ENCODE measurements at regions not wholly inside any gene's neighbourhood (a gene's known extent, or its start where the extent isn't known, plus 50 kb on each side); places are given as distances from the start of the nearest gene placed in this dataset.

DNA sequence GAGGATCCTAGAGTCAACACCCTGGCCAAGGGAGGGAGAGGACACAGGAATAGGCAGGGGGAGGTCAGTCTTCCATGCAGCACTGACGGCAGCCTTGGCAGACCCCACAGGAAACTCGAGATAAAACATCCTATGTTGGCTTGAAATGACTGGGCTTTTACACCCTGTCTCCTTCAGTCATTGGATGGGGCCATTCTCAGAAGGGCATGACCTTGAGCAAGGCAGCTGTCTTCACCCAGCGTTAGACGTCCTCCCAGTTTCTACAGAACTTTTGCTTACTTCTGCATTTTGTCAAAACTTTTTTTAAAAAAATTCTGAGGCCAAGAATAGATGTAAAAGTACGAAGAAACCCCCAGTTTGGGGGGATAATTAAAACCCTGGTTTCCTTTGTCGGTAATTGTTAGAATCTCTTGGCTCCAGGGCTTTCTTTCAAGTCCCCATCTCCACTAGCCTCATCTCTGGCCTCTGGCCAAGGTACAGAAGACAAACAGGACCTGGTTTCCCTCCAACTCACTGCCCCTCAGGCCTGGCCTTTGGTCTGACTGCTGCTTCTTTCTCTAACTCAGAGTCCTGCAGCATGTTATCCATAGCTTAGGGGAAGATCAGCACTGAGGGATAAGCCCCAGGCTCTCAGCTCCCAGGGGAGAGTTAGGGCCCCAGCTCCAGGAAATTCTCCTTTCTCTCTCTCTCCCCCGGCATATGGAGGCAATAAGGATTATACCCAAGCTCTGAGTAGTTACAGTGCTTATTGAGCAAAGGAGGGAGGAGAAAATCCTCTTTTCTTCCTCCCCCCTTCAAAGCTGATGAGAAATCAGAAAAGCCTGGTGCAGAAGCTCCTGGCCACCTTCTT, 51.6 kb upstream of the KCND3 start:
- H3K27ac ChIP-seq, result no peak overlapping the region

GRCh38 chr1:112043901-112044300, 54.4 kb upstream of the KCND3 start:
- no peak overlapping the region for H3K27ac ChIP-seq
- no peak for DNase-seq (ENCODE audit: low read depth, low spot score)

More for the DNA sequence above, 51.6 kb upstream of the KCND3 start:
- DNase-seq (ENCODE audit: low read depth, low spot score), result no peak

DNA sequence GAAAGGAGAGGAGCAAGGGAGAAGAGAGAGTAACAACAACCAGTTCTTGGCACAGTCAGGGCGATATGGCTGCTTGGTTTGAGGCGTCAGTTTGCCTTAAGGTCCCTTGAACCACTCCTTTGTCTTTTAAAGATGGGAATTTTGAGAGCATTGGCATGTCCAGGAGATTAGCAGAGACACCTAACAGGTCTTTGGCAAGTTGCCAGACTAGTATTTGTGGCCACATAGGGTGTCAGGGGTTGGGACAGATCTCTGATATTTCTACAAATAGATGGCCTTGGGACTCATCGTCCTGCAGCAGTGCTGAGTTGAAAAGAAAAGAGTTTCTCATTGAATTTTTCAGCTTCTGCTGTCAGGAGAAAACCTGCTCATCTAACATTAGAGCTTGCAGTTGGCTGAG, 55.3 kb upstream of the KCND3 start:
- H3K27ac ChIP-seq, result no peak overlapping the region
- DNase-seq (ENCODE audit: low read depth, low spot score), result no peak

DNA sequence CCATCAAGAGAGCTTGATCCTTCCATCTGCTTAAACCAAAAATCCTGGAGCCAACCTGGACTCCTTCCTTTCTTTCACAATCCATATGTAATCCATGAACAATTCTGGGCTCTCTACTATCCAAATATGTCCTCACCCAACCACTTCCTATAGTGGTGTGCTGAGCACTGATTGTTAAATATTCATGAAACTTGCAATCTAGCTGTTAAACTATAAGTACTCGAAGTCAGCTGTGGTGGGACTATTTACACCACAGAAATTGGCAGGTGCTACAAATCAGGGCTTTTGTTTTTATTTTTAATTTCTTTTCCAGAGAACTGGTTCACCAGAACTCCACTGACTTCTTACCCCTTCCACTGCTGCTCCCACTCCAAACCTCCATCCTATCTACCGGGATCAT, 57.2 kb upstream of the KCND3 start:
- H3K27ac ChIP-seq, result no peak overlapping the region
- DNase-seq (ENCODE audit: low read depth, low spot score), result no peak

DNA sequence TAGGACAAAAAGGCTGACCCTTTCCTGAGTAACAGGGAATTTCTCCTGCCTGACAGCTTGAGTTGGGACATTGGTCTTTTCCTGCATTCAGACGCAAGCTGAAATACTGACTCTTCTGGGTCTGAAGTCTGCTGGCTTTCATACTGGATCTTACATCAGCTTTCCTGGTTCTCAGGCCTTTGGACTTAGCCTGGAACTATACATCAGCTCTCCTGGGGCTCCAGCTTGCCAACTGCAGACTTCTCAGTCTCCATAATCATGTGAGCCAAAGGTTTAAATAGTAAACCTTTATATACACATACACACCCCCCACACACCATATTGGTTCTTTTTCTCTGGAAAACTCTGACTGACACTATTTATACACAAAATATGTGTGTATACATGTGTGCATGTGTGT, 59.0 kb upstream of the KCND3 start:
- H3K27ac ChIP-seq, result no peak overlapping the region
- no peak for DNase-seq (ENCODE audit: low read depth, low spot score)

DNA sequence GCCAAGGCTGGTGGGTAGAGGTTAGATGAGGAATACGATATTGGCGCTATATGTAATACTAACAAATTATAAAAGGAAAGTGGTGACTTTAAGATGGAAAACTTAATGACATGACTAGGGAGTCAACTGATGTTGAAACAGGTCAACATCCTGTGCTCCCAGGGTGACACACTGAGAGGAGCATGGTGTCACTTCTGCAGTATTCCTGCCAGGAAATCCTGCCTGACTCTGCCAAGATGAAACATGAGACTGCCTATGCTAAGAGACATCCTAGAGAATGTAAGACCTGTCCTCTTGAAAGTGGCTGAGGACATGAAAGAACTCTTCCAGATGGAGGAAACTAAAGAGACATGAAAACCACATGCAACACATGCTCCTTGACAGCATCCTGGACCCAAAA, 65.0 kb upstream of the KCND3 start:
- DNase-seq (ENCODE audit: low read depth, low spot score), result no peak
- no peak overlapping the region for H3K27ac ChIP-seq

DNA sequence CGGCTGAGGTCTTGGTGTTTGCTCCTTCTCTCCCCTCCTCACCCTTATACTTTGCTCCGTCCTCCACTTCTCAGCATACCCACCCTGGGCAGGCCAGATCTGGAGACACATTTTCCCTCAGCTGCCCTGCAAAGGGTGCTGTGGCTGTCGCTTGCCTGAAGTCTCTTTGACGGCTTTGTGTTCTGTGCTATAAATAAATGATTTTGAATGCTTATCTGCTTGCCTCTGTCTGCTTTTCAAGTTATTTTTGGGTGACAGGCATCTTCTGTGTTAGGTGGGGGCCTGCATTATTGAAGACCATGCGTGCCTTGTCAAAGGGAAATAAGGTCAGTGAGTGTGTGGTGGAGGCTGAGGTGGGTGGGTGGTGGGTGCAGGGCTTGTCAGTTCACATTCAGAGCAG, 66.9 kb upstream of the KCND3 start:
- no peak for DNase-seq (ENCODE audit: low read depth, low spot score)

DNA sequence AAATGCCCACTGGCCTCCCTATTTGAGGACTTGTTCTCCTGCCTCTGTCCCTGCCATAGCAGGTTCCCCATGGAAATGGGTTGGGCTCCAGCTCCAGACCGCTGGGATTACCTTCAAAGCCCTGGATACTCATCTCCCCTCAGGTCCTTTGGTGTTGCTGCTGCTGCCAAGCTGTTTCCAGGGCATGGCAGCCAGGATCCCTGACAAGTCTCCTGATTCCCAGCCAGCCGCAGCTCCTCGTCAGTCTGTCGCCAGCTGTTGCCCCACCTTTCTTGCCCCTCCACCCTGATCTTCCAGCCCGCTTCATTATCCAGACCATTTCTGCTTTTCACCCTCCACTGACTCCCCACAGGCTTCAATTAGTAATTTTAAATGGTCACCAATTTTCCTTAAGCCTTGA, 68.3 kb upstream of the KCND3 start:
- no peak for DNase-seq (ENCODE audit: low read depth, low spot score)
- no peak overlapping the region for H3K27ac ChIP-seq

More for the DNA sequence above, 66.9 kb upstream of the KCND3 start:
- H3K27ac ChIP-seq, result no peak overlapping the region

DNA sequence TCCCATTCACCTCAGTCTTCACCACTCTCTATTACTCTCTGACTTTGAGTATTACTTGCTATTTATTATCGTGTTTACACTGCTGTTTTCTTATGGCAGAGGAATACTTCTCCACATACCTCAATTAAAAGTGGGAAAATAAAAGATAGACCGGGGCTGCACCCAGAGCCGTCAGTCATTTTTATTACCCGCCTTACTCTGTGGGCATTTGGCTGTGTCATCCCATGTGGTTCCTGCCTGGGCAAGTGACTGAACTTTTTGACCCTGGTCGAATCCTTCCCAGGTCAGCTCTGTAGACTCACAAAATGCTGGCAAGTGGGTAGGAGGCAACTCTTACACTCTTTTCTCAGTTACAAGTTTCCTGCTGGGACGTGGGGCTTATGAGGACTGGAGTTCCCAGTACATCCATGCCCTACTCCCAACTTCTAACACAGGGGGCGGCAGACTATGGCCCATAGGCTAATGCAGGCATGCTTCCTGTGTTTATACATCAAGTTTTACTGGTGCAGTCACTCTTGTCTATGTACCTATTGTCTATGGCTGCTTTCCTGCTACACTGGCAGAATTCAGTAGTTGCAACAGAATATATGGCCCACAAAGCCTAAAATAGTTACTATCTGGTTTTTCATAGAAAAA, 69.5 kb upstream of the KCND3 start:
- H3K27ac ChIP-seq, result peak overlapping the region; percentile 40

DNA sequence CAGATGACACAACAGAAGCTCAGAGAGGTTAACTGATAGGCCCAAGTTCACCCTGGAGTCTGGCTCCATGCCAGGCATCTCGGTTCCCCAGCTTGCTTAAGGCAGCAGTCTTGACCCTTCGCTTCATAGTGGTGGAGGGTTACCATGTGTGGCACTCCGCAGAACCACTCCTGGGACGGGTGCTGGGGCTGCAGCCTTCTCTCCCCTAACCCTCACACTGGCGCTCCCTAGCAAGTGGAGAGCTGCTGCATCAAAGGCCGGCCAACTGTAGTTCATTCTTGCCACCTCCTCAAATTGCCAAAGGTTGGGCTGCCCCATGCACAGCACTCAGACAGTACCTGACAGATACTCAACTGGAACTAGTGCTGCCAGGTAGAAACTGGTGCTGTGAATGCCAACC, 70.2 kb upstream of the KCND3 start:
- no peak for DNase-seq (ENCODE audit: low read depth, low spot score)
- H3K27ac ChIP-seq, result no peak overlapping the region

More for the DNA sequence above, 69.5 kb upstream of the KCND3 start:
- no peak for DNase-seq (ENCODE audit: low read depth, low spot score)

DNA sequence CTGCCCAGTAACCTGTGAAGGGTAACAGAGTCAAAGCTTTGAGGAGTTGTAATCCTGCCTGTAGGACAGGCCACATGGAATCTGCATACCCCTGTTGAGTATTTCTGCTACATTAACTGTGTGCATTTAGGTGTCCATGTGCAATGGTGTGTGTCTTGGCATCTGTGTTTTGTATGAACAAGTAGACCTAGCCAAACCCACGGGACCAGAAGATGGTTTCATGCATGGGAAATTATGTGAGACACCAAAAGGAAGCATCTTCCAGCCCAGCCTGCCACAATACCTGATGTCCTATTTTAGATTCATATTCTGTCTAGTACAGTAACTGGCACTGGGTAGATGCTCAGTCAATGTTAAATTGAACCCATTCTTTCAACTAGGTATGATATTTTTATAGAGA, 70.8 kb upstream of the KCND3 start:
- no peak for DNase-seq (ENCODE audit: low read depth, low spot score)
- peak overlapping the region; percentile 90 for H3K27ac ChIP-seq

- DNase-seq (ENCODE audit: low read depth, low spot score), result peak; percentile 56
- H3K27ac ChIP-seq, result peak overlapping the region; percentile 90
Observed at GRCh38 chr1:112061056-112061455, 71.6 kb upstream of the KCND3 start.

GRCh38 chr1:112061901-112062320, 72.4 kb upstream of the KCND3 start:
- DNase-seq (ENCODE audit: low read depth, low spot score), result peak; percentile 86

GRCh38 chr1:112063781-112064728, 74.6 kb upstream of the KCND3 start:
- no peak overlapping the region for H3K27ac ChIP-seq
- no peak for DNase-seq (ENCODE audit: low read depth, low spot score)

More at GRCh38 chr1:112061901-112062320, 72.4 kb upstream of the KCND3 start:
- H3K27ac ChIP-seq, result peak overlapping the region; percentile 90

- no peak overlapping the region for H3K27ac ChIP-seq
- no peak for DNase-seq (ENCODE audit: low read depth, low spot score)
Observed at GRCh38 chr1:112067989-112068388, 78.5 kb upstream of the KCND3 start.

DNA sequence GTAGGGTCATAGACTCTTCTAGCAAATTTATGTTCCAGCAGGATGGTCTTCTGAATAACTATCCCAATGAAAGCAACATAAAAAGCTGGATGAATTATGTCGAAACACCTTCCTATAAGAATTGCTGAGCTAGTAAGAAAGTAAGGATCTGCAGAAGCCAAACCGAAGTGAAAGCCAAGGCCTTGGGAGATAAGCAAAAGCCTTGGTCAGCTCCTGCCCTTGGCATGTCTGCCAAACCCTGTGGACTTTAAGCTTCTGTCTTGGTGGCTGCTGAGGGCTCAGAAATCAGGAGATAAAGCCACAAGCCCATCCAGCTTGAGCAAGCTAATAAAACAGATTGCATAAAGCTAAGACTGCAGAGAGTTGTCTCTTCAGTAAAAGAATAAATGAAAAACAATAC, 81.2 kb upstream of the KCND3 start:
- DNase-seq (ENCODE audit: low read depth, low spot score), result no peak
- no peak overlapping the region for H3K27ac ChIP-seq

GRCh38 chr1:112074711-112075110, 85.2 kb upstream of the KCND3 start:
- DNase-seq (ENCODE audit: low read depth, low spot score), result no peak
- no peak overlapping the region for H3K27ac ChIP-seq

DNA sequence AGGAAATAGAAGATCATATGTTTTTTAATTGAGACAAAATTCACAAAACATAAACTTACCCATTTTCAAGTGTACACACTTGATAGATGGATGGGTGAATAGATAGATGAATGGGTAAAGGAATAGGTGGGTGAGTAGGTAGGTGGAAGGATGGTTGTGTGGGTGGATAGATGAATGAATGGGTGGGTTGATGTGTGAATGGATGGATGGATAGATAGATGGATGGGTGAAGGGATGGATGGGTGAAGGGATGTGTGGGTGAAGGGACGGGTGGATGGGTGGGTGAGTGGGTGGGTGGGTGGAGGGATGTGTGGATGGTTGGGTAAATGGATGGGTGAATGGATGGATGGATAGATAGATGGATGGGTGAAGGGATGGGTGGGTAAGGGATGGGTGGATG, 86.1 kb upstream of the KCND3 start:
- DNase-seq (ENCODE audit: low read depth, low spot score), result no peak

GRCh38 chr1:112079446-112079845, 90.0 kb upstream of the KCND3 start:
- no peak for DNase-seq (ENCODE audit: low read depth, low spot score)
- no peak overlapping the region for H3K27ac ChIP-seq

More for the DNA sequence above, 86.1 kb upstream of the KCND3 start:
- H3K27ac ChIP-seq, result no peak overlapping the region

- no peak for DNase-seq (ENCODE audit: low read depth, low spot score)
Observed at GRCh38 chr1:112083487-112083886, 94.0 kb upstream of the KCND3 start.

More at GRCh38 chr1:112083487-112083886, 94.0 kb upstream of the KCND3 start:
- H3K27ac ChIP-seq, result no peak overlapping the region
